HEK293 (cell line): ENCODE measurements at regions not wholly inside any gene's neighbourhood (a gene's known extent, or its start where the extent isn't known, plus 50 kb on each side); places are given as distances from the start of the nearest gene placed in this dataset.
"Not testable (repeated sequence)": the region's sequence is repeated elsewhere in the genome, so short reads cannot be mapped to it uniquely, and the experiment has no call there.

Experiments
- CTCF ChIA-PET: fragments of 350-600 bp; formaldehyde crosslinking; extraction: SDS; loops from one replicate; lab custom pipeline; 2021; ENCODE audit warnings: antibody characterized with exemption; lab: Yijun Ruan, JAX
- POLR2A ChIA-PET: fragments of 300-600 bp; formaldehyde crosslinking; extraction: SDS; loops from one replicate; lab custom pipeline; 2020; ENCODE audit warnings: antibody characterized with exemption, inconsistent platforms; lab: Yijun Ruan, JAX
- H3K27ac ChIP-seq: fragments of 200-500 bp; sonication (Bioruptor generic); 2 replicates; pipeline ENCODE4 v1.5.1; 2014; ENCODE audit warnings: low read depth, low read length, control low read depth, inconsistent platforms; ENCODE audit errors: extremely low read depth
- H3K36me3 ChIP-seq, 2 experiments: fragments of 200-500 bp in 1 of 2; sonication (Bioruptor generic) in 1 of 2; 1 replicate in 1 of 2; 2 replicates in 1 of 2; pipeline ENCODE4 v1.5.1; 2014 to 2017; ENCODE audit warnings: inconsistent platforms in 2 of 2, low read length in 2 of 2; ENCODE audit not compliant: control insufficient read depth in 2 of 2, insufficient read depth in 1 of 2
- H3K4me1 ChIP-seq: fragments of 200-500 bp; sonication (Bioruptor generic); 2 replicates; pipeline ENCODE4 v1.5.1; 2014; ENCODE audit warnings: mild to moderate bottlenecking, low read length, inconsistent platforms; ENCODE audit not compliant: control insufficient read depth, insufficient read depth
- H3K4me3 ChIP-seq: 2 replicates; pipeline ENCODE4 v1.5.1; 2011; ENCODE audit warnings: low read depth, mild to moderate bottlenecking, control low read depth, low read length, moderate library complexity
- H3K9me3 ChIP-seq: fragments of 200-500 bp; sonication (Bioruptor generic); 2 replicates; pipeline ENCODE4 v1.5.1; 2014; ENCODE audit warnings: low read depth, low read length, inconsistent platforms; ENCODE audit not compliant: control insufficient read depth, insufficient read depth
- ATF2 ChIP-seq: fragments of 450-650 bp; formaldehyde crosslinking; IDR thresholded peaks from 2 replicates; pipeline ENCODE4 v1.5.1; 2016; ENCODE audit warnings: missing biosample characterization, missing genetic modification characterization, low read depth
- IKZF3 ChIP-seq: fragments of 450-650 bp; IDR thresholded peaks from 2 replicates; pipeline ENCODE4 v1.5.0; 2018; ENCODE audit warnings: missing biosample characterization, mild to moderate bottlenecking, missing genetic modification characterization, moderate library complexity
- MYNN ChIP-seq: fragments of 450-650 bp; formaldehyde crosslinking; IDR thresholded peaks from 2 replicates; pipeline ENCODE4 v1.5.1; 2016; ENCODE audit warnings: missing biosample characterization, missing genetic modification characterization, borderline replicate concordance
- PRDM10 ChIP-seq: fragments of 450-650 bp; formaldehyde crosslinking; IDR thresholded peaks from 2 replicates; pipeline ENCODE4 v1.5.1; 2016; ENCODE audit warnings: missing biosample characterization, missing genetic modification characterization
- ZBTB21 ChIP-seq: fragments of 450-650 bp; formaldehyde crosslinking; IDR thresholded peaks from 2 replicates; pipeline ENCODE4 v1.5.1; 2017; ENCODE audit warnings: missing biosample characterization, missing genetic modification characterization
- ZNF140 ChIP-seq: fragments of 450-650 bp; formaldehyde crosslinking; IDR thresholded peaks from 2 replicates; pipeline ENCODE4 v1.5.1; 2016; ENCODE audit warnings: missing biosample characterization, missing genetic modification characterization
- ZNF148 ChIP-seq: fragments of 450-650 bp; formaldehyde crosslinking; IDR thresholded peaks from 2 replicates; pipeline ENCODE4 v1.5.0; 2017; ENCODE audit warnings: missing biosample characterization, missing genetic modification characterization, borderline replicate concordance
- ZNF19 ChIP-seq: fragments of 450-650 bp; formaldehyde crosslinking; IDR thresholded peaks from 2 replicates; pipeline ENCODE4; 2016; ENCODE audit warnings: missing biosample characterization, missing genetic modification characterization, low read depth
- ZNF37A ChIP-seq: fragments of 450-650 bp; IDR thresholded peaks from 2 replicates; pipeline ENCODE4 v1.5.1; 2018; ENCODE audit warnings: missing biosample characterization, missing genetic modification characterization
- ZNF701 ChIP-seq: fragments of 450-650 bp; formaldehyde crosslinking; IDR thresholded peaks from 2 replicates; pipeline ENCODE4 v1.5.1; 2016; ENCODE audit warnings: missing biosample characterization, missing genetic modification characterization
- ZNF792 ChIP-seq: fragments of 450-650 bp; formaldehyde crosslinking; IDR thresholded peaks from 2 replicates; pipeline ENCODE4 v1.5.1; 2016; ENCODE audit warnings: missing biosample characterization, missing genetic modification characterization
- TF ChIP-seq, protein P1 (sequence below): fragments of 450-650 bp; formaldehyde crosslinking; IDR thresholded peaks from 2 replicates; pipeline ENCODE4 v1.5.1; 2016; ENCODE audit warnings: missing biosample characterization, missing genetic modification characterization, borderline replicate concordance

- POLR2A ChIA-PET, H3K27ac ChIP-seq, H3K4me3 ChIP-seq, H3K4me1 ChIP-seq, H3K36me3 ChIP-seq, H3K9me3 ChIP-seq, CTCF ChIA-PET: not testable (repeated sequence)
Measured at GRCh38 chr4:127529879-127530278, 102.9 kb upstream of the INTU start.

GRCh38 chr4:127533028-127533700 is 99.6 kb upstream of the INTU start:
- ChIA-PET CTCF (no interaction called here), POLR2A (no interaction called here)
- Histone ChIP-seq H3K36me3 (no peaks in the 10 kb centered on the region), H3K4me3 (no peak overlapping the region), H3K4me1 (no peaks in the 10 kb centered on the region), H3K9me3 (no peaks in the 10 kb centered on the region), H3K27ac (no peak overlapping the region)
- no peak for TF ChIP-seq ZBTB21 (tag by site-specific recombination)
- no peak for TF ChIP-seq ZNF37A (tag by site-specific recombination)
- TF ChIP-seq ZNF148 (tag by site-specific recombination): no peak
- TF ChIP-seq ZNF19: no peak
- no peak for TF ChIP-seq PRDM10
- no peak for TF ChIP-seq IKZF3 (tag by site-specific recombination)
- no peak for TF ChIP-seq ATF2 (tag by site-specific recombination)
- TF ChIP-seq ZNF701 (tag by site-specific recombination): no peak
- TF ChIP-seq ZNF140 (tag by site-specific recombination): no peak
- no peak for TF ChIP-seq MYNN (tag by site-specific recombination)
- no peak for TF ChIP-seq ZNF792

GRCh38 chr4:127534041-127534825 is 98.5 kb upstream of the INTU start:
- Histone ChIP-seq H3K27ac (no peak overlapping the region), H3K4me3 (no peak overlapping the region), H3K4me1 (no peaks in the 10 kb centered on the region), H3K9me3 (no peaks in the 10 kb centered on the region), H3K36me3 (no peaks in the 10 kb centered on the region)
- TF ChIP-seq, protein P1, sequence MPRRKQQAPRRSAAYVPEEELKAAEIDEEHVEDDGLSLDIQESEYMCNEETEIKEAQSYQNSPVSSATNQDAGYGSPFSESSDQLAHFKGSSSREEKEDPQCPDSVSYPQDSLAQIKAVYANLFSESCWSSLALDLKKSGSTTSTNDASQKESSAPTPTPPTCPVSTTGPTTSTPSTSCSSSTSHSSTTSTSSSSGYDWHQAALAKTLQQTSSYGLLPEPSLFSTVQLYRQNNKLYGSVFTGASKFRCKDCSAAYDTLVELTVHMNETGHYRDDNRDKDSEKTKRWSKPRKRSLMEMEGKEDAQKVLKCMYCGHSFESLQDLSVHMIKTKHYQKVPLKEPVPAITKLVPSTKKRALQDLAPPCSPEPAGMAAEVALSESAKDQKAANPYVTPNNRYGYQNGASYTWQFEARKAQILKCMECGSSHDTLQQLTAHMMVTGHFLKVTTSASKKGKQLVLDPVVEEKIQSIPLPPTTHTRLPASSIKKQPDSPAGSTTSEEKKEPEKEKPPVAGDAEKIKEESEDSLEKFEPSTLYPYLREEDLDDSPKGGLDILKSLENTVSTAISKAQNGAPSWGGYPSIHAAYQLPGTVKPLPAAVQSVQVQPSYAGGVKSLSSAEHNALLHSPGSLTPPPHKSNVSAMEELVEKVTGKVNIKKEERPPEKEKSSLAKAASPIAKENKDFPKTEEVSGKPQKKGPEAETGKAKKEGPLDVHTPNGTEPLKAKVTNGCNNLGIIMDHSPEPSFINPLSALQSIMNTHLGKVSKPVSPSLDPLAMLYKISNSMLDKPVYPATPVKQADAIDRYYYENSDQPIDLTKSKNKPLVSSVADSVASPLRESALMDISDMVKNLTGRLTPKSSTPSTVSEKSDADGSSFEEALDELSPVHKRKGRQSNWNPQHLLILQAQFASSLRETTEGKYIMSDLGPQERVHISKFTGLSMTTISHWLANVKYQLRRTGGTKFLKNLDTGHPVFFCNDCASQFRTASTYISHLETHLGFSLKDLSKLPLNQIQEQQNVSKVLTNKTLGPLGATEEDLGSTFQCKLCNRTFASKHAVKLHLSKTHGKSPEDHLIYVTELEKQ (tag by site-specific recombination): no peak
- CTCF ChIA-PET: no interaction called here
- POLR2A ChIA-PET: no interaction called here
